ENCODE measurements at regions not wholly inside any gene's neighbourhood (a gene's known extent, or its start where the extent isn't known, plus 50 kb on each side); places are given as distances from the start of the nearest gene placed in this dataset.
"Not testable (repeated sequence)": the region's sequence is repeated elsewhere in the genome, so short reads cannot be mapped to it uniquely, and the experiment has no call there.

DNA sequence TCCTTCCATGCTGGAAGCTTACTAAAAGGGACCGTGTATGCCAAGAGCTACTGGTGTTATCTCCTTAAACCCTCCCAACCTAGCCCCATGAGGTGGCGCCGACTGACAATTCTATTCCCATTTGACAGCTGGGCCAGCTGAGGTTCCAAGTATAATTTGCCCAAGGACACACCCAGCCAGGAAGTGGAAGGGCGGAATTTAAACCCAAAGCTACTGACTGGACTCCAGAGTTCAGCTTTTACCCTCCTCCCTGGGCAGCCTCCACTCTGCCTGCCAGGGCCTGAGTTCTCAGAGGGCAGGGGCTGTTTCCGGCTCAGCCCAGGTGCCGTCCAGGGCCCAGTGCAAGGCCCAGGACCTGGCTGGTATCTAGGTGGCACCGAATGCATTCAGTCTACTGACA, 71.8 kb downstream of the C9orf50 start:
- POLR2A ChIA-PET: no interaction called here
- no peak for DNase-seq
- H3K4me3 ChIP-seq (ENCODE audit: low read length): no peak overlapping the region
- no peaks in the 10 kb centered on the region for H3K9me3 ChIP-seq (ENCODE audit: low read length)
- H3K4me1 Mint-ChIP-seq: peaks cover 0 to 10% (median 7%) of the 10 kb centered on the region in 3 donors
- H3K27ac Mint-ChIP-seq: peak overlapping the region in 1 of 8 donors; percentile 27
- H3K9me3 Mint-ChIP-seq: no peaks in the 10 kb centered on the region
- H3K4me1 ChIP-seq (ENCODE audit: insufficient read depth, low read length): no peaks in the 10 kb centered on the region
- CTCF ChIA-PET: no interaction called here
- H3K36me3 ChIP-seq (ENCODE audit: insufficient read depth, low read length): no peaks in the 10 kb centered on the region
- peak overlapping the region in 6 of 7 donors; percentile 13 to 86 (median 46) for H3K4me3 Mint-ChIP-seq
- peaks cover 32 to 61% of the 10 kb centered on the region in 2 donors for H3K27me3 Mint-ChIP-seq
- no peaks in the 10 kb centered on the region for H3K36me3 Mint-ChIP-seq
- no peak overlapping the region for H3K27ac ChIP-seq (ENCODE audit: low read depth, low read length)
- peaks cover 6% of the 10 kb centered on the region for H3K27me3 ChIP-seq (ENCODE audit: insufficient read depth, low read length, poor library complexity, severe bottlenecking)

DNA sequence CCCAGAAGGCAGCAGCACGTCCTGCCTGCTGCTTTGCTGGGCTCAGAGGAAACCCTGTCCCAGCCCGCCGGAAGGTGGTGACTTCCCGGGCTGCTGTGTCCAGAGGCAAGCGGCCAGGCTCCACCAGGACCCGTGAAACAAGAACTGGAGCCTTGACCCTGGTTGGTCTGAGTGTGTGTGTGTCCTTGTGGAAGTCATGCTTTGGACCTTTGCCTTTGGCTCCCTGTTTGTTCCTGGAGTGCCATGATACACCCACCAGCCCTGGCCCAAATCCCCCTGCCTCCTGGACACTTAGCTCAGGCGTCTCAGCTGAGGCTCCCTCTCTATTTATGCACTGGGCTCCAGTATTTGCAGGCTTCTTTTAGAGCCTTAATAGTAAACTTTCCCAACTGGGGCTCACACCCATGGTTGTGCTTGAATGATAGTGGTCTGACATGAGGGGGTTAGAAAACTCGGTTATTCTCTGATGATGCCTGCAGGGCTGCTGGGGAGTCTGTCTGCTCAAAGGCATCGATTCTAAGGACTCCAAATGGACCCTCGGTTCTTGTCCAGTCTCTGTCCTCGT, 72.2 kb downstream of the C9orf50 start:
- POLR2A ChIA-PET: no interaction called here
- Mint-ChIP-seq H3K36me3 (no peaks in the 10 kb centered on the region), H3K4me3 (peak overlapping the region in 4 of 7 donors; percentile 1 to 48 (median 32)), H3K27me3 (peaks cover 32 to 60% of the 10 kb centered on the region in 2 donors), H3K9me3 (no peaks in the 10 kb centered on the region), H3K4me1 (peaks cover 0 to 10% (median 7%) of the 10 kb centered on the region in 3 donors), H3K27ac (peak overlapping the region in 1 of 8 donors; percentile 35)
- Histone ChIP-seq H3K27ac (ENCODE audit: low read depth, low read length) (no peak overlapping the region), H3K4me1 (ENCODE audit: insufficient read depth, low read length) (no peaks in the 10 kb centered on the region), H3K36me3 (ENCODE audit: insufficient read depth, low read length) (no peaks in the 10 kb centered on the region), H3K27me3 (ENCODE audit: insufficient read depth, low read length, poor library complexity, severe bottlenecking) (peaks cover 6% of the 10 kb centered on the region), H3K9me3 (ENCODE audit: low read length) (no peaks in the 10 kb centered on the region), H3K4me3 (ENCODE audit: low read length) (no peak overlapping the region)
- DNase-seq: no peak
- CTCF ChIA-PET: no interaction called here

- Histone ChIP-seq H3K27ac (ENCODE audit: low read depth, low read length) (no peak overlapping the region), H3K4me3 (ENCODE audit: low read length) (no peak overlapping the region), H3K9me3 (ENCODE audit: low read length) (no peaks in the 10 kb centered on the region), H3K36me3 (ENCODE audit: insufficient read depth, low read length) (no peaks in the 10 kb centered on the region), H3K27me3 (ENCODE audit: insufficient read depth, low read length, poor library complexity, severe bottlenecking) (peaks cover 6% of the 10 kb centered on the region), H3K4me1 (ENCODE audit: insufficient read depth, low read length) (no peaks in the 10 kb centered on the region)
- ChIA-PET POLR2A (no interaction called here), CTCF (no interaction called here)
- peak overlapping the region in 1 of 7 donors; percentile 1 for H3K4me3 Mint-ChIP-seq
- DNase-seq: no peak
- peaks cover 29 to 55% of the 10 kb centered on the region in 2 donors for H3K27me3 Mint-ChIP-seq
- H3K36me3 Mint-ChIP-seq: no peaks in the 10 kb centered on the region
- H3K27ac Mint-ChIP-seq: no peak overlapping the region
- H3K9me3 Mint-ChIP-seq: no peaks in the 10 kb centered on the region
- H3K4me1 Mint-ChIP-seq: peaks cover 0 to 10% (median 7%) of the 10 kb centered on the region in 3 donors
Observed at GRCh38 chr9:129547869-129548570, 72.9 kb downstream of the C9orf50 start.

DNA sequence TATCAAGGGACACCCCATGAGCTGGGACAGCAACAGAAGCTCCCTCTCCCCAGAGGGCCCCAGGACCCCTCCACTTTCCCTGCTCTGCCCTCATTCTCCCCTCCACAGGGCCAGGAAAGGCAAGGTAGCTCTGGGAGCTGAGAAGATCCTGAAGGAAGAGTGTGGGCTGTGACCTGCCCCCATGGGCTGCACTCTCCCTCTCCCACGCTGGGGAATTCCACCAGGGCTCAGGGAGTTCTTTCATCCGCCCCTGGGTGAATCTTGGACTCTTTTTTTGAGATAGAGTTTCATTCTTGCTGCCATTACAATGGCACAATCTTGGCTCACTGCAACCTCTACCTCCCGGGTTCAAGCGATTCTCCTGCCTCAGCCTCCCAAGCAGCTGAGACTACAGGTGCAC, 73.8 kb downstream of the C9orf50 start:
- Mint-ChIP-seq H3K27me3 (peaks cover 29 to 52% of the 10 kb centered on the region in 2 donors), H3K9me3 (no peaks in the 10 kb centered on the region), H3K36me3 (no peaks in the 10 kb centered on the region), H3K27ac (no peak overlapping the region), H3K4me1 (peaks cover 0 to 10% (median 7%) of the 10 kb centered on the region in 3 donors), H3K4me3 (peak overlapping the region in 1 of 7 donors; percentile 56)
- Histone ChIP-seq H3K9me3 (ENCODE audit: low read length) (no peaks in the 10 kb centered on the region), H3K27ac (ENCODE audit: low read depth, low read length) (no peak overlapping the region), H3K4me3 (ENCODE audit: low read length) (no peak overlapping the region), H3K27me3 (ENCODE audit: insufficient read depth, low read length, poor library complexity, severe bottlenecking) (peaks cover 6% of the 10 kb centered on the region), H3K36me3 (ENCODE audit: insufficient read depth, low read length) (no peaks in the 10 kb centered on the region), H3K4me1 (ENCODE audit: insufficient read depth, low read length) (no peaks in the 10 kb centered on the region)
- CTCF ChIA-PET: no interaction called here
- POLR2A ChIA-PET: no interaction called here
- no peak for DNase-seq

- POLR2A ChIA-PET; H3K9me3 Mint-ChIP-seq; H3K4me3 ChIP-seq (ENCODE audit: low read length); H3K4me3 Mint-ChIP-seq; H3K27ac ChIP-seq (ENCODE audit: low read depth, low read length); H3K9me3 ChIP-seq (ENCODE audit: low read length); H3K36me3 ChIP-seq (ENCODE audit: insufficient read depth, low read length); DNase-seq; CTCF ChIA-PET; H3K27me3 ChIP-seq (ENCODE audit: insufficient read depth, low read length, poor library complexity, severe bottlenecking); H3K36me3 Mint-ChIP-seq; H3K4me1 ChIP-seq (ENCODE audit: insufficient read depth, low read length); H3K27ac Mint-ChIP-seq: not testable (repeated sequence)
- H3K27me3 Mint-ChIP-seq: peaks cover 20 to 43% of the 10 kb centered on the region in 2 donors
- peaks cover 0 to 10% (median 7%) of the 10 kb centered on the region in 3 donors for H3K4me1 Mint-ChIP-seq
Observed at GRCh38 chr9:129545876-129546275, 75.0 kb downstream of the C9orf50 start.

DNA sequence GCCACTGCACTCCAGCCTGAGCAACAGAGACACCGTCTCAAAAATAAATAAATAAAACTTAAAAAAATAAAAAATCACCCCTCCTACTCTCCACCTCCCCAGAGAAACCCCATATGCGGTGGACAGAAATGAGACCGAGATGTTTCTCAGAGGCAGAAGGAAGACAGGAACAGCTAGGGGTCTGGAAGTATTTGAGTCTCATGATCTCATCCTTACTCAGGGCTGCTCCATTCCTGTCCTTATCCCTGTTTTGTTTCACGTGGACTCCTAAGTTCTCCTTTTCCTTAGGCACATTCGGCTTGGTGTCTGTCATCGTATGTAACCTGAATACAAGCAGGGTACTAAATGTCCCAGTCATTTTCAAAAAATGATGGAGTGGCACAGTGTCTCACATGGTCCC, 76.1 kb downstream of the C9orf50 start:
- Histone ChIP-seq H3K4me3 (ENCODE audit: low read length) (no peak overlapping the region), H3K36me3 (ENCODE audit: insufficient read depth, low read length) (no peaks in the 10 kb centered on the region), H3K27me3 (ENCODE audit: insufficient read depth, low read length, poor library complexity, severe bottlenecking) (no peaks in the 10 kb centered on the region), H3K4me1 (ENCODE audit: insufficient read depth, low read length) (no peaks in the 10 kb centered on the region), H3K27ac (ENCODE audit: low read depth, low read length) (no peak overlapping the region), H3K9me3 (ENCODE audit: low read length) (no peaks in the 10 kb centered on the region)
- H3K9me3 Mint-ChIP-seq: peaks cover 0 to 2% (median 1%) of the 10 kb centered on the region in 5 donors
- DNase-seq: no peak
- H3K27me3 Mint-ChIP-seq: peaks cover 18 to 37% of the 10 kb centered on the region in 2 donors
- no peak overlapping the region for H3K4me3 Mint-ChIP-seq
- ChIA-PET CTCF (interaction anchor here (1.0 kb wide), 1 partner anchor 60 kb away, joined by 3 read pairs; no protein-coding TSS in a partner anchor), POLR2A (no interaction called here)
- peaks cover 0 to 5% (median 4%) of the 10 kb centered on the region in 3 donors for H3K4me1 Mint-ChIP-seq
- no peaks in the 10 kb centered on the region for H3K36me3 Mint-ChIP-seq
- H3K27ac Mint-ChIP-seq: no peak overlapping the region

- H3K27me3 ChIP-seq (ENCODE audit: insufficient read depth, low read length, poor library complexity, severe bottlenecking): no peaks in the 10 kb centered on the region
- Mint-ChIP-seq H3K9me3 (peaks cover 7 to 12% (median 11%) of the 10 kb centered on the region in 5 donors), H3K36me3 (peaks cover 1 to 10% (median 2%) of the 10 kb centered on the region in 3 donors), H3K4me1 (no peaks in the 10 kb centered on the region), H3K4me3 (no peak overlapping the region), H3K27ac (no peak overlapping the region), H3K27me3 (peaks cover 8 to 19% of the 10 kb centered on the region in 2 donors)
- no peak for DNase-seq
- no peaks in the 10 kb centered on the region for H3K9me3 ChIP-seq (ENCODE audit: low read length)
- ChIA-PET CTCF (no interaction called here), POLR2A (no interaction called here)
- H3K36me3 ChIP-seq (ENCODE audit: insufficient read depth, low read length): no peaks in the 10 kb centered on the region
- H3K4me3 ChIP-seq (ENCODE audit: low read length): no peak overlapping the region
- no peak overlapping the region for H3K27ac ChIP-seq (ENCODE audit: low read depth, low read length)
- no peaks in the 10 kb centered on the region for H3K4me1 ChIP-seq (ENCODE audit: insufficient read depth, low read length)
Observed at GRCh38 chr9:129542741-129543140, 78.2 kb downstream of the C9orf50 start.

- H3K4me3 Mint-ChIP-seq: no peak overlapping the region
- Histone ChIP-seq H3K27me3 (ENCODE audit: insufficient read depth, low read length, poor library complexity, severe bottlenecking) (no peaks in the 10 kb centered on the region), H3K4me3 (ENCODE audit: low read length) (no peak overlapping the region), H3K27ac (ENCODE audit: low read depth, low read length) (no peak overlapping the region), H3K36me3 (ENCODE audit: insufficient read depth, low read length) (no peaks in the 10 kb centered on the region), H3K9me3 (ENCODE audit: low read length) (no peaks in the 10 kb centered on the region), H3K4me1 (ENCODE audit: insufficient read depth, low read length) (no peaks in the 10 kb centered on the region)
- DNase-seq: no peak
- ChIA-PET POLR2A (no interaction called here), CTCF (no interaction called here)
- peaks cover 7 to 12% (median 11%) of the 10 kb centered on the region in 5 donors for H3K9me3 Mint-ChIP-seq
- H3K36me3 Mint-ChIP-seq: peaks cover 1 to 10% (median 2%) of the 10 kb centered on the region in 3 donors
- no peaks in the 10 kb centered on the region for H3K4me1 Mint-ChIP-seq
- peaks cover 7 to 13% of the 10 kb centered on the region in 2 donors for H3K27me3 Mint-ChIP-seq
- H3K27ac Mint-ChIP-seq: no peak overlapping the region
Observed at GRCh38 chr9:129541270-129541669, 79.6 kb downstream of the C9orf50 start.
